DOHH2 (cell line): ENCODE measurements at regions not wholly inside any gene's neighbourhood (a gene's known extent, or its start where the extent isn't known, plus 50 kb on each side); places are given as distances from the start of the nearest gene placed in this dataset.

Experiments
- H3F3A ChIP-seq: fragments of 200-600 bp; sonication (generic), shearing (Covaris generic); 2 replicates; pipeline ENCODE4 v1.6.0; 2016; ENCODE audit warnings: antibody characterized with exemption, mild to moderate bottlenecking; ENCODE audit not compliant: control insufficient read depth, insufficient read depth
- H3K27ac ChIP-seq: fragments of 200-600 bp; sonication (generic); 2 replicates; pipeline ENCODE4 v1.5.1; 2014; ENCODE audit warnings: low read depth, mild to moderate bottlenecking, low read length, moderate library complexity
- H3K27me3 ChIP-seq: fragments of 200-600 bp; sonication (generic); 2 replicates; pipeline ENCODE4 v1.6.1; 2014; ENCODE audit warnings: mild to moderate bottlenecking, low read length, mixed read lengths; ENCODE audit not compliant: control insufficient read depth
- H3K36me3 ChIP-seq: fragments of 200-600 bp; sonication (generic); 2 replicates; pipeline ENCODE4 v1.6.1; 2014; ENCODE audit warnings: mild to moderate bottlenecking, low read length, moderate library complexity, mixed read lengths; ENCODE audit not compliant: control insufficient read depth
- H3K4me1 ChIP-seq: fragments of 200-600 bp; sonication (generic); 2 replicates; pipeline ENCODE4 v1.6.1; 2014; ENCODE audit warnings: mild to moderate bottlenecking, low read length, mixed read lengths; ENCODE audit not compliant: control insufficient read depth
- H3K4me2 ChIP-seq: fragments of 200-600 bp; sonication (generic); 2 replicates; pipeline ENCODE4 v1.6.0; 2014; ENCODE audit warnings: mild to moderate bottlenecking, low read length, moderate library complexity
- H3K4me3 ChIP-seq: fragments of 200-600 bp; sonication (generic); 2 replicates; pipeline ENCODE4 v1.5.1; 2014; ENCODE audit warnings: mild to moderate bottlenecking, low read length, mixed read lengths
- H3K79me2 ChIP-seq: fragments of 200-600 bp; sonication (generic); 2 replicates; pipeline ENCODE4 v1.6.1; 2014; ENCODE audit warnings: mild to moderate bottlenecking, low read length, mixed read lengths; ENCODE audit not compliant: control insufficient read depth
- H3K9me2 ChIP-seq: fragments of 200-600 bp; sonication (generic); replicated peaks from 2 replicates; pipeline ENCODE4 v1.6.1; 2014; ENCODE audit warnings: mild to moderate bottlenecking, low read length, mixed read lengths; ENCODE audit not compliant: control insufficient read depth
- H3K9me3 ChIP-seq: fragments of 200-600 bp; sonication (generic); 2 replicates; pipeline ENCODE4 v1.6.1; 2014; ENCODE audit warnings: antibody characterized with exemption, low read length, mixed read lengths; ENCODE audit not compliant: control insufficient read depth, insufficient read depth
- H4K20me1 ChIP-seq: fragments of 200-600 bp; sonication (generic); 2 replicates; pipeline ENCODE4 v1.6.0; 2014; ENCODE audit warnings: low read depth, mild to moderate bottlenecking, antibody characterized with exemption, low read length, moderate library complexity; ENCODE audit not compliant: control insufficient read depth, insufficient read depth
- CTCF ChIP-seq: fragments of 200-600 bp; sonication (generic); IDR thresholded peaks from one replicate; pipeline ENCODE4 v1.5.1; 2014; ENCODE audit warnings: antibody characterized with exemption, mild to moderate bottlenecking, low read depth, low read length; ENCODE audit not compliant: poor library complexity, severe bottlenecking
- EZH2phosphoT487 ChIP-seq: fragments of 200-600 bp; sonication (generic); IDR thresholded peaks from 2 replicates; pipeline ENCODE4 v1.6.1; 2017; ENCODE audit warnings: borderline replicate concordance, mild to moderate bottlenecking, antibody characterized with exemption, low read length, moderate library complexity, mixed read lengths

DNA sequence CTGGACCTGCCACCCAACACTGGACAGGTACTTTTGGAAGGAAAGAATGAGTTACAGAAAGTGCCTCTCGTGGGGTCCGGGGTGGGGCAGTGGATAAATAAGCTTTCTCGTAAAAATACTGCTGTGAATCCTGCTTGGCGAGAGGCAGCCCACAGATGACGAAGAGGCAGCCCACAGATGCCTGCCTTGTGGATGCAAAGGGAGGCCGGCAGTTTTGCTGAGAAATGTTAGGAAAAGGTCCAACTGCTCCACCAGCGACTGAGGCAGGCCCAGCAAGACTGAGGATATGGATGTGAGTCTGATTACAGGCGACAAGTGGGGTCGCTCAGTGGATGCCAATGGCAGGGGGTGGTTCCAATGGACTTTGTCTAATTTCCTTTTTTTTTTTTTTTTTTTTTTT lies 79.1 kb upstream of the PPP1R26 start:
- TF ChIP-seq EZH2phosphoT487 = no peak
- no peak for TF ChIP-seq CTCF
- no peaks in the 10 kb centered on the region for H4K20me1 ChIP-seq
- no peak overlapping the region for H3K4me3 ChIP-seq
- H3K36me3 ChIP-seq = no peaks in the 10 kb centered on the region
- H3K79me2 ChIP-seq = no peaks in the 10 kb centered on the region
- no peak overlapping the region for H3K27ac ChIP-seq
- no peaks in the 10 kb centered on the region for H3K27me3 ChIP-seq
- H3K9me3 ChIP-seq = peaks cover 7% of the 10 kb centered on the region; the same call in 1 of the 2 replicates
- no peaks in the 10 kb centered on the region for H3K9me2 ChIP-seq
- no peaks in the 10 kb centered on the region for H3K4me1 ChIP-seq
- no peaks in the 10 kb centered on the region for H3F3A ChIP-seq
- no peak overlapping the region for H3K4me2 ChIP-seq

GRCh38 chr9:135401218-135401617 lies 78.4 kb upstream of the PPP1R26 start:
- Histone ChIP-seq H4K20me1 (no peaks in the 10 kb centered on the region), H3K27ac (no peak overlapping the region)
- TF ChIP-seq CTCF = no peak
- TF ChIP-seq EZH2phosphoT487 = no peak

DNA sequence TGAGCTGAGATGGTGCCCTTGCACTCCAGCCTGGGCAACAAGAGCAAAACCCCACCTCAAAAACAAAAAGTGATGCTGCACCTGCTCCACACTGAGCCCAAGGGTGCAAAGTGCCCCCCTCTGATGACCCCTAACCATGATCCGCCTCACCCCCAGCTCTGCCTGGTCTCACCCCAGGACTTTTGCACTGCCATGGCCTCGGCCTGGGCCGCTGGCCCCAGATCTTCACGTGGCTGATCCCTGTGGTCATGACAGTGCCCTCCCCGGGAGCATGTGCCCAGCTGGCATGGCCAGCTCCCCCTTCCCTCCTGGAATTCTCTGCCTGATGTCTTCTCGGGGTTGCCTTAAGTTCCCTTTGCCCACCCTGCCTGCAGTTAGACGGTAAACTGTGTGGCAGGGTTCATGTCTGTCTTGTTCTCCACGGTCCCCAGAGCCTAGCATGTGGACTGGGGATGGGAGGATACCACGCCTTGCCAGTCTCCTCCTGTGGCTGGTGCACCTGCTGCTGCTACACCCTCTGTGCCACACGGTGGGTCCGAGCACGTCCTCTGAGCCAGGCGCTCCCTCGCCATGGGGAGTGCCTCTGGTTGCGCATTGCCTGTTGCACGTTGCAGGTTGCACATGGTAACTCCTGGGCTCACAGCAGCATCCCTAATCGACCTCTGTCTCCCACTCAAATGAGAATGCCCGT lies 77.4 kb upstream of the PPP1R26 start:
- Histone ChIP-seq H3F3A (no peaks in the 10 kb centered on the region), H3K4me2 (no peak overlapping the region), H3K36me3 (no peaks in the 10 kb centered on the region), H3K4me1 (no peaks in the 10 kb centered on the region), H3K27ac (no peak overlapping the region), H3K9me3 (no peaks in the 10 kb centered on the region), H3K4me3 (no peak overlapping the region), H3K9me2 (no peaks in the 10 kb centered on the region), H4K20me1 (no peaks in the 10 kb centered on the region), H3K79me2 (no peaks in the 10 kb centered on the region), H3K27me3 (no peaks in the 10 kb centered on the region)
- no peak for TF ChIP-seq CTCF
- no peak for TF ChIP-seq EZH2phosphoT487

More at GRCh38 chr9:135401218-135401617, 78.4 kb upstream of the PPP1R26 start:
- H3K79me2 ChIP-seq = no peaks in the 10 kb centered on the region
- H3K4me2 ChIP-seq = no peak overlapping the region
- no peaks in the 10 kb centered on the region for H3K27me3 ChIP-seq
- no peaks in the 10 kb centered on the region for H3K4me1 ChIP-seq
- H3K9me2 ChIP-seq = no peaks in the 10 kb centered on the region
- H3K4me3 ChIP-seq = no peak overlapping the region
- H3K36me3 ChIP-seq = no peaks in the 10 kb centered on the region
- peaks cover 6% of the 10 kb centered on the region; the same call in 1 of the 2 replicates for H3K9me3 ChIP-seq
- no peaks in the 10 kb centered on the region for H3F3A ChIP-seq
